ENCODE measurements at regions not wholly inside any gene's neighbourhood (a gene's known extent, or its start where the extent isn't known, plus 50 kb on each side); places are given as distances from the start of the nearest gene placed in this dataset.

DNA sequence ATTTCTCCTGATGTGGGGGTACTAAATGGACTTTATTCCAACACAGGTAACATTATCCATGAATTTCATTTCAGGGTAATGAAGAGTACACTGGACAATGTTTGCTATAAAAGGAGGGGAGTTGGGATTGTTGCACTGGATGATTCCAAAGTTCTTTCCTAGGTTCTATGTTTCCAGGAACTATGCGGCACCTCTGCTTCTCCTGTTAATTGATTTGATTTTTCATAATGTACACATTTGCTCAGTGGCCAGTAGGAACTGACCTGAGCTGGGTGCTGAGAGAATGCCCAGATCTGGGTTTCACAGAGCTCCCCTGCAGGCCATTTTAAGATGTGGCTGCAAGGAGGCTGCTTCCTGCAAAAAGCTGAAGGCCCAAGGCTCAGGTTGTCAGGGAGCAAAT lies 171.7 kb downstream of the KLF13 start:
- TF ChIP-seq POLR2AphosphoS5 (IDR thresholded peaks at IDR 0.05; ENCODE audit: low read depth, low read length) (no peak), SIN3A (IDR thresholded peaks at IDR 0.05; ENCODE audit: borderline replicate concordance, insufficient read depth, low read length) (no peak), REST (IDR thresholded peaks at IDR 0.05; ENCODE audit: insufficient read depth in 1 of 2, low read depth in 2 of 2, low read length in 2 of 2) (no peak), TAF1 (IDR thresholded peaks at IDR 0.05; ENCODE audit: borderline replicate concordance, insufficient read depth, low read length) (no peak)

Data from PFSK-1 (cell line).